Caco-2 (cell line): ENCODE measurements at regions not wholly inside any gene's neighbourhood (a gene's known extent, or its start where the extent isn't known, plus 50 kb on each side); places are given as distances from the start of the nearest gene placed in this dataset.
"Not testable (repeated sequence)": the region's sequence is repeated elsewhere in the genome, so short reads cannot be mapped to it uniquely, and the experiment has no call there.

Source experiments
- BruUV-seq: library from RNA; stranded (reverse); fragments of 400-500 nt; replicated peaks from 2 replicates; lab custom pipeline; 2021; lab: Mats Ljungman, UMichigan
- CTCF ChIA-PET: fragments of 300-600 bp; sonication (Branson Sonifier 250); formaldehyde crosslinking; loops from one replicate; lab custom pipeline; 2022; ENCODE audit warnings: antibody characterized with exemption; lab: Charles Lee
- POLR2A ChIA-PET: fragments of 300-600 bp; sonication (Branson Sonifier 250); formaldehyde crosslinking; loops from one replicate; lab custom pipeline; 2022; ENCODE audit warnings: antibody characterized with exemption; lab: Charles Lee
- DNase-seq, 2 experiments: peaks; one replicate each; pipeline versions ENCODE4 v3.0.0 to v3.0.0-alpha.2; 2020 to 2022
- H3K27me3 ChIP-seq: replicated peaks from 2 replicates; pipeline ENCODE4 v1.6.0; 2011; ENCODE audit warnings: low read length; ENCODE audit not compliant: control insufficient read depth, insufficient read depth
- H3K36me3 ChIP-seq: 2 replicates; pipeline ENCODE4 v1.5.1; 2011; ENCODE audit warnings: low read length; ENCODE audit not compliant: control insufficient read depth, insufficient read depth
- H3K4me1 ChIP-seq: fragments of 250-450 bp; sonication (Bioruptor Pico); 2 replicates; pipeline ENCODE4 v1.5.1; 2020; ENCODE audit warnings: mild to moderate bottlenecking
- H3K4me3 ChIP-seq: 2 replicates; pipeline ENCODE4 v1.5.1; 2011; ENCODE audit warnings: low read depth, mild to moderate bottlenecking, control low read depth, low read length
- H3K9me3 ChIP-seq: fragments of 250-450 bp; sonication (Bioruptor Pico); 2 replicates; pipeline ENCODE4 v1.5.1; 2020; ENCODE audit warnings: mild to moderate bottlenecking, moderate library complexity
- H3K27ac Mint-ChIP-seq: one replicate; pipeline ENCODE4 v1.8.0; 2022; ENCODE audit warnings: mixed read lengths; ENCODE audit not compliant: unreplicated experiment
- H3K27me3 Mint-ChIP-seq: one replicate; pipeline ENCODE4 v1.8.0; 2022; ENCODE audit warnings: mixed read lengths; ENCODE audit not compliant: insufficient read depth, unreplicated experiment
- H3K36me3 Mint-ChIP-seq: one replicate; pipeline ENCODE4 v1.8.0; 2022; ENCODE audit warnings: mild to moderate bottlenecking, mixed read lengths; ENCODE audit not compliant: insufficient read depth, unreplicated experiment
- H3K4me1 Mint-ChIP-seq: one replicate; pipeline ENCODE4 v1.8.0; 2022; ENCODE audit warnings: low read depth, mixed read lengths; ENCODE audit not compliant: unreplicated experiment
- H3K4me3 Mint-ChIP-seq: one replicate; pipeline ENCODE4 v1.8.0; 2022; ENCODE audit warnings: mild to moderate bottlenecking, moderate library complexity, mixed read lengths; ENCODE audit not compliant: unreplicated experiment
- H3K9me3 Mint-ChIP-seq: one replicate; pipeline ENCODE4 v1.8.0; 2022; ENCODE audit warnings: mixed read lengths; ENCODE audit not compliant: unreplicated experiment
- CTCF ChIP-seq, 2 experiments: fragments of 200-600 bp in 1 of 2; IDR thresholded peaks; 1 replicate in 1 of 2; 2 replicates in 1 of 2; pipeline versions ENCODE4 v1.5.1 to v1.8.0; 2011 to 2022; ENCODE audit warnings: antibody characterized with exemption in 1 of 2, control low read depth in 1 of 2, inconsistent platforms in 1 of 2, low read depth in 1 of 2, low read length in 1 of 2, mild to moderate bottlenecking in 1 of 2, moderate library complexity in 1 of 2; ENCODE audit not compliant: insufficient read depth in 1 of 2, severe bottlenecking in 1 of 2, unreplicated experiment in 1 of 2
- intact Hi-C: fragments of 100-400 bp; cut with micrococcal nuclease; formaldehyde crosslinking; loops from one replicate; pipeline ENCODE4 v1.10.0; 2022; ENCODE audit not compliant: unreplicated experiment

DNA sequence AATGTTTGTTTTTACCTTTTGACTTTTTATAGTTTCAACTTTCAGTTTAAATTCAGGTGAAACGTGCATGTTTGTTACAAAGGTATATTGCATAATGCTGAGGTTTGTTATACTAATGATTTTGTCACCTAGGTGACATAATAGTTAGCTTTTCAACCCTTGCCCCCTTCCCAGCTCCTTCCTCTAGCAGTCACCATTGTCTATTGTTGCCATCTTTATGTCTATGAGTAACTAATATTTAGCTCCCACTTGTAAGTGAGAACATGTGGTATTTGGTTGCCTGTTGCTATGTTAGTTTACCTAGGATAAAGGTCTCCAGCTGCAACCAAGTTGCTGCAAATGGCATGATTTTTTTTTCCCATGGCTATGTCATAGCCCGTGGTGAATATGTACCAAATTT is 322.3 kb upstream of the SETBP1 start:
- Histone ChIP-seq H3K9me3 (no peaks in the 10 kb centered on the region), H3K27me3 (no peaks in the 10 kb centered on the region), H3K4me1 (no peaks in the 10 kb centered on the region), H3K4me3 (no peak overlapping the region), H3K36me3 (no peaks in the 10 kb centered on the region)
- ChIA-PET CTCF (no interaction called here), POLR2A (no interaction called here)
- intact Hi-C loops = no loop called here
- DNase-seq = no peak
- Mint-ChIP-seq H3K36me3 (no peaks in the 10 kb centered on the region), H3K27me3 (peaks cover 2% of the 10 kb centered on the region), H3K4me3 (no peak overlapping the region), H3K9me3 (no peaks in the 10 kb centered on the region), H3K4me1 (no peaks in the 10 kb centered on the region), H3K27ac (no peak overlapping the region)
- no TSS peak for BruUV-seq
- no peak for TF ChIP-seq CTCF (IDR thresholded peaks at IDR 0.05; ENCODE audit: insufficient read depth in 1 of 2, low read depth in 1 of 2, low read length in 1 of 2, severe bottlenecking in 1 of 2, unreplicated experiment in 1 of 2)

- H3K27me3 Mint-ChIP-seq, CTCF ChIA-PET, H3K27me3 ChIP-seq, H3K4me3 Mint-ChIP-seq, H3K9me3 ChIP-seq, H3K4me1 ChIP-seq, H3K27ac Mint-ChIP-seq, POLR2A ChIA-PET, H3K36me3 Mint-ChIP-seq, BruUV-seq, DNase-seq, H3K36me3 ChIP-seq, H3K4me1 Mint-ChIP-seq, H3K4me3 ChIP-seq, intact Hi-C loops, H3K9me3 Mint-ChIP-seq: not testable (repeated sequence)
Measured at GRCh38 chr18:44359741-44360140, 320.9 kb upstream of the SETBP1 start.

DNA sequence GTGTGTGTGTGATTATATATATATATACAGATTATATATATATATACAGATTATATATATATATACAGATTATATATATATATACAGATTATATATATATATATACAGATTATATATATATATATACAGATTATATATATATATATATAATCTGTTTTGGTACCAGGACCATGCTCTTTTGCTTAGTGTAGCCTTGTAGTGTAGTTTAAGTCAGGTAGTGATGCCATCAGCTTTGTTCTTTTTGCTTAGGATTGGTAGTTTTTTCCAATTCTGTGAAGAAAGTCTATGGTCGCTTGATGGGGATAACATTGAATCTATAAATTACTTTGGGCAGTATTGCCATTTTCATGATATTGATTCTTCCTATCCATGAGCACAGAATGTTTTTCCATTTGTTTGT is 318.5 kb upstream of the SETBP1 start:
- CTCF ChIA-PET, DNase-seq, H3K36me3 Mint-ChIP-seq, BruUV-seq, POLR2A ChIA-PET, H3K4me3 ChIP-seq, H3K9me3 ChIP-seq, H3K4me1 ChIP-seq, intact Hi-C loops, H3K4me1 Mint-ChIP-seq, H3K27me3 Mint-ChIP-seq, H3K9me3 Mint-ChIP-seq, H3K27ac Mint-ChIP-seq, H3K4me3 Mint-ChIP-seq, H3K27me3 ChIP-seq, H3K36me3 ChIP-seq: not testable (repeated sequence)

- H3K9me3 Mint-ChIP-seq = no peaks in the 10 kb centered on the region
- H3K4me3 ChIP-seq = no peak overlapping the region
- BruUV-seq = no TSS peak
- no peaks in the 10 kb centered on the region for H3K4me1 ChIP-seq
- H3K27me3 Mint-ChIP-seq = no peaks in the 10 kb centered on the region
- H3K36me3 ChIP-seq = no peaks in the 10 kb centered on the region
- ChIA-PET POLR2A (no interaction called here), CTCF (no interaction called here)
- H3K27me3 ChIP-seq = no peaks in the 10 kb centered on the region
- no peaks in the 10 kb centered on the region for H3K9me3 ChIP-seq
- no peak for DNase-seq
- intact Hi-C loops = no loop called here
- no peak for TF ChIP-seq CTCF (IDR thresholded peaks at IDR 0.05; ENCODE audit: insufficient read depth in 1 of 2, low read depth in 1 of 2, low read length in 1 of 2, severe bottlenecking in 1 of 2, unreplicated experiment in 1 of 2)
- H3K4me1 Mint-ChIP-seq = no peaks in the 10 kb centered on the region
- no peak overlapping the region for H3K27ac Mint-ChIP-seq
- no peaks in the 10 kb centered on the region for H3K36me3 Mint-ChIP-seq
- no peak overlapping the region for H3K4me3 Mint-ChIP-seq
Measured at GRCh38 chr18:44370861-44371260, 309.8 kb upstream of the SETBP1 start.
